HL-60 (cell line): ENCODE measurements at regions not wholly inside any gene's neighbourhood (a gene's known extent, or its start where the extent isn't known, plus 50 kb on each side); places are given as distances from the start of the nearest gene placed in this dataset.

Source experiments
- CTCF ChIP-seq: IDR thresholded peaks from one replicate; pipeline ENCODE4 v1.5.1; 2011; ENCODE audit warnings: low read length, control low read depth, inconsistent platforms; ENCODE audit not compliant: insufficient read depth
- POLR2AphosphoS5 ChIP-seq: IDR thresholded peaks from 2 replicates; pipeline ENCODE4 v1.6.1; 2012; ENCODE audit warnings: low read depth
- REST ChIP-seq: IDR thresholded peaks from 2 replicates; pipeline ENCODE4 v1.6.1; 2012; ENCODE audit warnings: low read depth; ENCODE audit not compliant: insufficient replicate concordance
- SPI1 ChIP-seq: IDR thresholded peaks from 2 replicates; pipeline ENCODE4 v1.6.1; 2012; ENCODE audit warnings: low read depth, mild to moderate bottlenecking, borderline replicate concordance

- peak; percentile 89 for TF ChIP-seq REST
- no peak for TF ChIP-seq CTCF
- TF ChIP-seq POLR2AphosphoS5 = no peak
- TF ChIP-seq SPI1 = no peak
Measured at GRCh38 chr17:33572615-33573014, 279.5 kb upstream of the ASIC2 start.
